HL-60 (cell line): ENCODE measurements at regions not wholly inside any gene's neighbourhood (a gene's known extent, or its start where the extent isn't known, plus 50 kb on each side); places are given as distances from the start of the nearest gene placed in this dataset.

ENCODE experiments used
- GABPA ChIP-seq: IDR thresholded peaks from 2 replicates; pipeline ENCODE4 v1.6.1; 2012; ENCODE audit warnings: low read depth
- POLR2AphosphoS5 ChIP-seq: IDR thresholded peaks from 2 replicates; pipeline ENCODE4 v1.6.1; 2012; ENCODE audit warnings: low read depth
- SPI1 ChIP-seq: IDR thresholded peaks from 2 replicates; pipeline ENCODE4 v1.6.1; 2012; ENCODE audit warnings: low read depth, mild to moderate bottlenecking, borderline replicate concordance
- TF ChIP-seq, protein P1 (sequence below): IDR thresholded peaks from one replicate; pipeline ENCODE4 v1.5.1; 2011; ENCODE audit warnings: low read length, control low read depth, inconsistent platforms; ENCODE audit not compliant: insufficient read depth
- TF ChIP-seq, protein P2 (sequence below): IDR thresholded peaks from 2 replicates; pipeline ENCODE4 v1.6.1; 2012; ENCODE audit warnings: low read depth; ENCODE audit not compliant: insufficient replicate concordance

DNA sequence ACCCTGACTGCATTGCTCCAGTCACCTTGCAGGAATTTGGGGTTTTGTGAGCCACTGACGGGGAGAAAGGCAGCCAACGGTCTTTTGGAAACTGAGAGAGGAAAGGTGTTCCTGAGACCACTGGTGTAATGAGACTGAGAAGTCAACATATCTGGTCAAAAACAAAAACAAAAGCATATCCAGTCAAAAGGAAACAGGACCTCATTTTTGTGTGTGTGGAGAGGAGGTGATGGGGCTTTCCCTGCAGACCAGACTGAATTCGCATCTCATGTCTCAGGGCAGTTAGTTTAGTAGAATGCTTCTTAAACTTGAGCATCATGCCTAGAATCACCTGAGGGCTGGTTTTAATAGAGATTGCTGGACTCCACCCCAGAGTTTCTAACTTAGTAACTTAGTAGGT is 198.4 kb downstream of the COPRS start:
- TF ChIP-seq, protein P1, sequence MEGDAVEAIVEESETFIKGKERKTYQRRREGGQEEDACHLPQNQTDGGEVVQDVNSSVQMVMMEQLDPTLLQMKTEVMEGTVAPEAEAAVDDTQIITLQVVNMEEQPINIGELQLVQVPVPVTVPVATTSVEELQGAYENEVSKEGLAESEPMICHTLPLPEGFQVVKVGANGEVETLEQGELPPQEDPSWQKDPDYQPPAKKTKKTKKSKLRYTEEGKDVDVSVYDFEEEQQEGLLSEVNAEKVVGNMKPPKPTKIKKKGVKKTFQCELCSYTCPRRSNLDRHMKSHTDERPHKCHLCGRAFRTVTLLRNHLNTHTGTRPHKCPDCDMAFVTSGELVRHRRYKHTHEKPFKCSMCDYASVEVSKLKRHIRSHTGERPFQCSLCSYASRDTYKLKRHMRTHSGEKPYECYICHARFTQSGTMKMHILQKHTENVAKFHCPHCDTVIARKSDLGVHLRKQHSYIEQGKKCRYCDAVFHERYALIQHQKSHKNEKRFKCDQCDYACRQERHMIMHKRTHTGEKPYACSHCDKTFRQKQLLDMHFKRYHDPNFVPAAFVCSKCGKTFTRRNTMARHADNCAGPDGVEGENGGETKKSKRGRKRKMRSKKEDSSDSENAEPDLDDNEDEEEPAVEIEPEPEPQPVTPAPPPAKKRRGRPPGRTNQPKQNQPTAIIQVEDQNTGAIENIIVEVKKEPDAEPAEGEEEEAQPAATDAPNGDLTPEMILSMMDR = no peak
- TF ChIP-seq, protein P2, sequence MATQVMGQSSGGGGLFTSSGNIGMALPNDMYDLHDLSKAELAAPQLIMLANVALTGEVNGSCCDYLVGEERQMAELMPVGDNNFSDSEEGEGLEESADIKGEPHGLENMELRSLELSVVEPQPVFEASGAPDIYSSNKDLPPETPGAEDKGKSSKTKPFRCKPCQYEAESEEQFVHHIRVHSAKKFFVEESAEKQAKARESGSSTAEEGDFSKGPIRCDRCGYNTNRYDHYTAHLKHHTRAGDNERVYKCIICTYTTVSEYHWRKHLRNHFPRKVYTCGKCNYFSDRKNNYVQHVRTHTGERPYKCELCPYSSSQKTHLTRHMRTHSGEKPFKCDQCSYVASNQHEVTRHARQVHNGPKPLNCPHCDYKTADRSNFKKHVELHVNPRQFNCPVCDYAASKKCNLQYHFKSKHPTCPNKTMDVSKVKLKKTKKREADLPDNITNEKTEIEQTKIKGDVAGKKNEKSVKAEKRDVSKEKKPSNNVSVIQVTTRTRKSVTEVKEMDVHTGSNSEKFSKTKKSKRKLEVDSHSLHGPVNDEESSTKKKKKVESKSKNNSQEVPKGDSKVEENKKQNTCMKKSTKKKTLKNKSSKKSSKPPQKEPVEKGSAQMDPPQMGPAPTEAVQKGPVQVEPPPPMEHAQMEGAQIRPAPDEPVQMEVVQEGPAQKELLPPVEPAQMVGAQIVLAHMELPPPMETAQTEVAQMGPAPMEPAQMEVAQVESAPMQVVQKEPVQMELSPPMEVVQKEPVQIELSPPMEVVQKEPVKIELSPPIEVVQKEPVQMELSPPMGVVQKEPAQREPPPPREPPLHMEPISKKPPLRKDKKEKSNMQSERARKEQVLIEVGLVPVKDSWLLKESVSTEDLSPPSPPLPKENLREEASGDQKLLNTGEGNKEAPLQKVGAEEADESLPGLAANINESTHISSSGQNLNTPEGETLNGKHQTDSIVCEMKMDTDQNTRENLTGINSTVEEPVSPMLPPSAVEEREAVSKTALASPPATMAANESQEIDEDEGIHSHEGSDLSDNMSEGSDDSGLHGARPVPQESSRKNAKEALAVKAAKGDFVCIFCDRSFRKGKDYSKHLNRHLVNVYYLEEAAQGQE = no peak
- no peak for TF ChIP-seq POLR2AphosphoS5
- TF ChIP-seq SPI1 = no peak
- no peak for TF ChIP-seq GABPA
